ENCODE measurements at regions not wholly inside any gene's neighbourhood (a gene's known extent, or its start where the extent isn't known, plus 50 kb on each side); places are given as distances from the start of the nearest gene placed in this dataset.

GRCh38 chr9:1743121-1743960 is 271.8 kb upstream of the SMARCA2 start:
- no peak for TF ChIP-seq EP300 (IDR thresholded peaks at IDR 0.05; ENCODE audit: borderline replicate concordance in 1 of 2, low read depth in 1 of 2, low read length in 1 of 2)
- TF ChIP-seq, protein P1, sequence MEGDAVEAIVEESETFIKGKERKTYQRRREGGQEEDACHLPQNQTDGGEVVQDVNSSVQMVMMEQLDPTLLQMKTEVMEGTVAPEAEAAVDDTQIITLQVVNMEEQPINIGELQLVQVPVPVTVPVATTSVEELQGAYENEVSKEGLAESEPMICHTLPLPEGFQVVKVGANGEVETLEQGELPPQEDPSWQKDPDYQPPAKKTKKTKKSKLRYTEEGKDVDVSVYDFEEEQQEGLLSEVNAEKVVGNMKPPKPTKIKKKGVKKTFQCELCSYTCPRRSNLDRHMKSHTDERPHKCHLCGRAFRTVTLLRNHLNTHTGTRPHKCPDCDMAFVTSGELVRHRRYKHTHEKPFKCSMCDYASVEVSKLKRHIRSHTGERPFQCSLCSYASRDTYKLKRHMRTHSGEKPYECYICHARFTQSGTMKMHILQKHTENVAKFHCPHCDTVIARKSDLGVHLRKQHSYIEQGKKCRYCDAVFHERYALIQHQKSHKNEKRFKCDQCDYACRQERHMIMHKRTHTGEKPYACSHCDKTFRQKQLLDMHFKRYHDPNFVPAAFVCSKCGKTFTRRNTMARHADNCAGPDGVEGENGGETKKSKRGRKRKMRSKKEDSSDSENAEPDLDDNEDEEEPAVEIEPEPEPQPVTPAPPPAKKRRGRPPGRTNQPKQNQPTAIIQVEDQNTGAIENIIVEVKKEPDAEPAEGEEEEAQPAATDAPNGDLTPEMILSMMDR (IDR thresholded peaks at IDR 0.05) = no peak
- no peak for TF ChIP-seq RFX5 (IDR thresholded peaks at IDR 0.05; ENCODE audit: low read length)
- TF ChIP-seq EZH2phosphoT487 (IDR thresholded peaks at IDR 0.05; ENCODE audit: borderline replicate concordance, low read depth) = no peak
- TF ChIP-seq CHD2 (IDR thresholded peaks at IDR 0.05; ENCODE audit: low read length, partially characterized antibody) = no peak
- no peak for TF ChIP-seq RAD21 (IDR thresholded peaks at IDR 0.05; ENCODE audit: low read length)
- TF ChIP-seq, protein P2, sequence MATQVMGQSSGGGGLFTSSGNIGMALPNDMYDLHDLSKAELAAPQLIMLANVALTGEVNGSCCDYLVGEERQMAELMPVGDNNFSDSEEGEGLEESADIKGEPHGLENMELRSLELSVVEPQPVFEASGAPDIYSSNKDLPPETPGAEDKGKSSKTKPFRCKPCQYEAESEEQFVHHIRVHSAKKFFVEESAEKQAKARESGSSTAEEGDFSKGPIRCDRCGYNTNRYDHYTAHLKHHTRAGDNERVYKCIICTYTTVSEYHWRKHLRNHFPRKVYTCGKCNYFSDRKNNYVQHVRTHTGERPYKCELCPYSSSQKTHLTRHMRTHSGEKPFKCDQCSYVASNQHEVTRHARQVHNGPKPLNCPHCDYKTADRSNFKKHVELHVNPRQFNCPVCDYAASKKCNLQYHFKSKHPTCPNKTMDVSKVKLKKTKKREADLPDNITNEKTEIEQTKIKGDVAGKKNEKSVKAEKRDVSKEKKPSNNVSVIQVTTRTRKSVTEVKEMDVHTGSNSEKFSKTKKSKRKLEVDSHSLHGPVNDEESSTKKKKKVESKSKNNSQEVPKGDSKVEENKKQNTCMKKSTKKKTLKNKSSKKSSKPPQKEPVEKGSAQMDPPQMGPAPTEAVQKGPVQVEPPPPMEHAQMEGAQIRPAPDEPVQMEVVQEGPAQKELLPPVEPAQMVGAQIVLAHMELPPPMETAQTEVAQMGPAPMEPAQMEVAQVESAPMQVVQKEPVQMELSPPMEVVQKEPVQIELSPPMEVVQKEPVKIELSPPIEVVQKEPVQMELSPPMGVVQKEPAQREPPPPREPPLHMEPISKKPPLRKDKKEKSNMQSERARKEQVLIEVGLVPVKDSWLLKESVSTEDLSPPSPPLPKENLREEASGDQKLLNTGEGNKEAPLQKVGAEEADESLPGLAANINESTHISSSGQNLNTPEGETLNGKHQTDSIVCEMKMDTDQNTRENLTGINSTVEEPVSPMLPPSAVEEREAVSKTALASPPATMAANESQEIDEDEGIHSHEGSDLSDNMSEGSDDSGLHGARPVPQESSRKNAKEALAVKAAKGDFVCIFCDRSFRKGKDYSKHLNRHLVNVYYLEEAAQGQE (IDR thresholded peaks at IDR 0.05; ENCODE audit: low read depth, low read length) = no peak
- TF ChIP-seq JUND (IDR thresholded peaks at IDR 0.05) = no peak
- TF ChIP-seq, protein P3, sequence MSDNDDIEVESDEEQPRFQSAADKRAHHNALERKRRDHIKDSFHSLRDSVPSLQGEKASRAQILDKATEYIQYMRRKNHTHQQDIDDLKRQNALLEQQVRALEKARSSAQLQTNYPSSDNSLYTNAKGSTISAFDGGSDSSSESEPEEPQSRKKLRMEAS (IDR thresholded peaks at IDR 0.05; ENCODE audit: low read depth) = no peak
- TF ChIP-seq POLR2AphosphoS5 (IDR thresholded peaks at IDR 0.05; ENCODE audit: low read depth, low read length) = no peak
